Activated CD8-positive, alpha-beta memory T cell treated with anti-CD3 and anti-CD28 coated beads for 24 hours (primary cell): ENCODE measurements at regions not wholly inside any gene's neighbourhood (a gene's known extent, or its start where the extent isn't known, plus 50 kb on each side); places are given as distances from the start of the nearest gene placed in this dataset.
A peak's percentile ranks its signal among the peaks of the same experiment; 100 is the strongest.

ENCODE experiments used
- DNase-seq: peaks from one replicate; pipeline ENCODE4 v3.0.0-alpha.2; 2020

DNA sequence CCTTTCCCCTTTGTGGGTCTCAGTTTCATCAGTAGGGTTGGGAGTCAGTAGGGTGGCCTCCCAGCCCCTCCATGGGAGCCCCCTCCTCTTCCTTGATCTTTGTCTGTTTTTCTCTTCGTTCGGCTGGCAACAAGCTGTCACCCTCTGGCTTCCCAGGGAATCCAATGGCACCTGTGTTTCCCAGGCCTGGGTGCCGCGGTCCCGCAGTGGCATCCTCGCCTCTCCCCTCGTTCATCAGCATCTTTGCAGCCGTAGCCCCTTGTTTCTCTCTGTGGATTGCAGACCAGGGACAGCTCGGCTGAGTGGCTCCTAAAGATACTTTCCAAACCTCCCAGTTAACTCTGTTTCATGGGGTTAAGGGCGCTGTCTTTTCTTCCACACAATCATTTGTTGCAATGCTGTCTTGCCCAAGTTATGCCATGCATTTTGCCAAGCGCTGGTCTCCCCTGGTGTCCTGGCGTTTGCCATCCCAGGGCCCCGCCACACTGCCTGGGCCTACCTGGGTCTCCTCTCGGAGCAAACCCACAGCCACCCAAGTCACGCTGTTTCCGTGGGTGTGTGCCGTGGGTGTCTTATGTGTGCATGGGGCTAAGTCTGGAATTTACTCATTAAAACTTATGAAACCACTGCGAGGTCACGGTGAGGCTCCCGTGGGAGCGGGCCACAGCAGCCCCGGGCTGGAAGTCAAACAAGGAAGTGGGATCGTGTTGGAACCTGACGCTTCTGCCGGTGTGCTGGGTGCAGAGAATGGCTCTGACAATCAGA, 189.4 kb upstream of the SHH start:
- peak; percentile 50 for DNase-seq

DNA sequence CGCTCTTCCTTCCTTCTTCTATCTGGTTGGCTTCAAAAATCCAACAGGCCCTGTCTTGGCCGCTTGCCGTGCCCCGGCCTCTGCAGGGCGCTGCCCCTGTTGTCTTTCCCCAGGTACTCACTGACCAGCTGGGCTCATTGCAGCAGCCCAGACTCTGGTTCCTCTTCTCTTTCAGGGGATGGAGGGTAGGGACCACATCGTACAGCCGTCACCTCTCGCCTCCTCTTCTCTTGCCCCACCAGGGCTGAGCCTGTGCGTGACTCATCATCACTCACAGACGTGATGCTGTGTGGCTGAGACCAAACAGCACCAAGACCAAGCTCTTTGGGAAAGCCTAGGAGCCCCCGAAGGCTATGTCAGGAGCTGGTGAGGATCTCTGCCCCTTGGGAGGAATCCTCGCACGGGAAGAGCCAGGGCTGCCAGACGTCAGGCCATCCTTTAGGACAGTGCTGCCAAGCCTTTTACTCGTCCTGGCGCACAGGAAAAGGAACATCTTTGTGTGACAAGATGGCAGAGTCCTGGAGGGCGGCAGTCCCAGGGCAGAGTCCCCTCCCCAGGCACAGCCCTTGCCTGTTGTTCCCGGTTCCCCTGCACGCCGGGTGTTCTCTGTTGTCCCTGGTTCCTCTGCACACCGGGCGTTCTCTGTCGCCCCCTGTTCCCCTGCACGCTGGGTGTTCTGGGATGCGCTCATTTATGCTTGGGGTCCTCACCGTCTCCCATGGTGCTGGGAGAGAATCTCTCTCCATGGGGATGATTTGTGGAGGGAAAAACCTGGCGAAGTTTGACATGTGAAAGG, 188.5 kb upstream of the SHH start:
- peak; percentile 59 for DNase-seq

DNA sequence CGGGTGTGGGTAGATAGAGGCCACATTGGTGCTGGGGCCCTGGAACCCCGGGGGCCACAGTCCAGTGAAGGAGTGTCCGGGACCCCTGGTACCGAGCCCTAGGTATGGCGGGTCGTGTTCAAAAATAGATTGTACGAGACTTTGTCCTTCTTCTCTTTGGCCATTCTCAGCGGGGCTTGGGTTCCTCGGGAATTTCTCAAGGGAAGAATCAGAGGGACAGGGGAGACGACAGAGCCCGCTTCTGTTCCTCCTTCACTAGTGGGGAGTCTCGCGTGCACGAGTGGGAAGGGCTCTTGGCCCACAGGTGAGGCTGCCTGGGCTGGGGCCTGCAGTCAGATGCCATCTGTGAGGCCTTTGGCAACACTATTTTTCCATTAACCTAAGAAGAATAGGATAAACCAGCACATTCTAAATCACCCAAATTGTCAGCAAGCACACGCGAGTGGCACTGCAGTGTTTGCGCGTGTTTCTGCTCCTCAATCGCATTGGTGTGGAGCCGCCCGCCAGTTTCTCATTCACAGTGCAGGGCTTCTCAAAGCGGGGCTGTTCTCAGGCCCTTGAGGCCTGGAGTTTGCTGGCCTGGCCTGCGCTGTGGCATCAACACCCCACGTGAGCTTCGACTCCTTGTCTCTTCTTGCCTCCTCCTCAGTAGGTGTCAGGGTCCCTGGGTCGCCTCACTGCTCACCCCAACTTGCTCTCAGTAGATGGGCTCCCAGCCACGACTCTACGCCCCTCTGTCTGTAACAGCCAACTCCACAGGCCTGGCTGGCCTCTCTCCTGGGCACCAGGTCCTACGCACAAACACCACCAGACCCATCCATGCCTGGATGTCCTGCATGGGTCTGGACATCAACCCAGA, 187.6 kb upstream of the SHH start:
- peak; percentile 54 for DNase-seq

DNA sequence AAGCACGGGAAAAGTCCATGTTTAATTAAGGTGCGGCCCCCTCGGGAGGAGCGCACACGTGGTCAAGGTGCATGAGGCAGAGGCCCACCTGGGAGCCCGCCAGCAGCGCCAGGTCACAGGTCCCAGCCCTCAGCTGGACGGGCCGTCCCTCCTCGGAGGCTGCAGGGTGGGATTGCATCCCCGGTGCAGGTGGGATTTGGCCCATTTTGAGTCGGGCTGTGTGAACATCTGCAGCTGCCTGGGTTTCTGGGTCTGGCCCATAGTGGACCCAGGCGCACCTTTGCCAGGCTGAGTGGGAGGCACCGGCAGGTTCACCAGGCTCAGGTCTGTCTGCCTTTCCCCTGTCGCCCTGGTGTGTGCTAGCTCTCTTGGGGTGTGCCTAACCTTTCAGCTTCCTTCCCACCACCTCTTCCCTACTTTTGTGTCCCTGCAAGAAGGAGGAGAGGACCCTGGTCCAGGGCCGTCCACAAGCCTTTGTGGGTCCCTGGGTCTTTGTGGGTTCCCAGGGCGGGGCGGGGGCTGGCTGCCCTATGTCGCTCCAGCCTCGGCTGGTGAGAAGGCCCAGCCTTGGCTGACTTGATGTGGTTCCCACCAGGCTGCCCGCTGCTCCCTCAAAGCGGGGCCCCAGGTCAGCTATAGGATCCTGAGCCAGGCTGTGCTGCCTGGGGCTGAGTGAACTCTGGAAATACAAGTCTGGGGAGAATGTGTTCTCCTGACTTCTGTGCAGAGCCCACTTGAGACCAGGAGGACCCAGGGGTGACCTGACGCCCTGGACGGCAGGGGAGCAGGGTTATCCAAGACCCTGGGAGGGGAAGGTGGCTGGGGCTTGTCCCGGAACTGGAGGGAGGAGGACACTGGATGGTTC, 186.7 kb upstream of the SHH start:
- DNase-seq, result peak; percentile 57

DNA sequence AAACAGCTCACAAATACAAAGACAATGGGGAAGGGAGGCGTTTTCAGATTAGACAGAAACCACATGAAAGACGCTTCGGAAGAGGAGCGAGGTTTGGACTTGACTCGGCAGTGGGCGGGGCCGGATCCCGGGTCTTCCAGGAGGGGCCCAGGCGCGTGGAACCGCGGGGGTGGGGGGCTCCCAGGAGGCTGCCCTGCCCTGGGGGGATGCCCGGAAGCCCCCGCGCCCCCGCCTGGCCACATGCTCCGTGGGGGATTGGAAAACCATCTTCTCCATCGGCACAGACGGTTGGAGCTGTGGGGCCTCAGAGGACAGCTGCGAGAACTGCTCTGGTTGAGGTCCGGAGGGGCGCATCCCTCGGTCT, 186.0 kb upstream of the SHH start:
- peak; percentile 72 for DNase-seq

DNA sequence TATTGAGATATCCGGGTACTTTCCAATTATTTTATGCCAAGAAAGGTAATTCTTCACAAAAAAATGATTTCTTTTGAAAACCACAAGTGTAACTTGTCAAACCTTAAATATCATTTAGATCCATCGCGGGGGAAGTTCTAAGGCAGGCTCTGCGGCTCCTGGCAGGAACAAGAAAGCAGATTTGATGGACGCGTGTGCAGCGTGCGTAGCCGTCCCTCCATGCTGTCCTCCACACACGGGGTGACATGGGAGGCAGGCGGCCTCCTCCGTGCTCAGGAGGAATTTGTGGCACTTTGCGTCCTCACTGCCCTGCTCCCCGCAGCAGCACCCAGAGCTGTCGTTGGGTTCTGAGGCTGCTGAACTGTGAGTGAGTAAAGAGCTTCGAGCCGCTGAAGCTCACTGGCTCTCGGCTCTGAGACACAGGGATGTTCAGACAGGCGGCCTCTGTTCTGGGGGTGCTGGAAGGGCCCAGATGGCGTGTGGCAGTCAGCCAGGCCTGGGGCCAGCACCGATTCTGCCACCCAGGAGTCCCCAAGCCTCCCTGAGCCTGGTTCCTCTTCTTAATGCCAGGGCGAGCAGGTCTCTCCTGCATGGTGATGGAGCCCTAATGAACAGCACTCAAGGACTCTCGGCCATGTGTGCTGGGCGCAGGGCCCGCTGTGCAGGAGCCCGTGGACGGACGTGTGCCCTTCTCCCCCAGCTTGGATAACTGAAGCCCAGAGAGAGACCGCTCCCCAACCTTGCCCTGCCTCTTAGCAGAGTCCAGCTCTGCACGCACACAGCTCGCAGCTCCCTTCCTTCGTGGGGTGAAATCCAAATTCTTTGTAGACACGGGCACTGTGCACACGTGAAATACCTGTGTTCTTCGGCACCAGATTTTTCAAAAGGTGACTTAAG, 185.4 kb upstream of the SHH start:
- DNase-seq, result peak; percentile 64

DNA sequence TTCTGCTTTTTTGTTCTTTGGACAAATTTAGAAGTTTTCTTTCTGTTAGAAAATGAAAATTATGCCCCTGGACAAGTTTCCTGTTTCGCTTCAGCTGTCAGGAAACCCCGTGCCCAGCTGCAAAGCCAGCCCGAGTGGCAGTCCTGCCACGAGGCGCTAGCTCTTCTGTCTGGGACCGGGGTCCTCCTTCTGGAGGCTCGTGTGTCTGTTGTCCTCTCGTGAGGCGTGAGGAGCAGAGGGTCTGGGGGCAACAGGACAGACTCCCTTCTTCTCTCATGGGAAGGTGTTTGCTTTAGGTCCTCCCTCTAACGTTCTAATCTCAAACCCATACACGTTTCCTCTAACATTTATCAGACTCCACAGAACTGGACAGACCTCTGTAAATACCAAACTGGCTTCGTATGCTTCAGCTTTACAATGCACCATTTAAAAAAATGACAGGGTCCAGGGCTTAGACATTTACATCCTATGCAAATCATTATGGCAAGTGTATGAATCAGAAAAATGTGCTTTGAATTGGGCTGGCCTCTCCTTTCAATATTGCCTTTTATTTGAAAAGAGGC, 184.5 kb upstream of the SHH start:
- peak; percentile 45 for DNase-seq

DNA sequence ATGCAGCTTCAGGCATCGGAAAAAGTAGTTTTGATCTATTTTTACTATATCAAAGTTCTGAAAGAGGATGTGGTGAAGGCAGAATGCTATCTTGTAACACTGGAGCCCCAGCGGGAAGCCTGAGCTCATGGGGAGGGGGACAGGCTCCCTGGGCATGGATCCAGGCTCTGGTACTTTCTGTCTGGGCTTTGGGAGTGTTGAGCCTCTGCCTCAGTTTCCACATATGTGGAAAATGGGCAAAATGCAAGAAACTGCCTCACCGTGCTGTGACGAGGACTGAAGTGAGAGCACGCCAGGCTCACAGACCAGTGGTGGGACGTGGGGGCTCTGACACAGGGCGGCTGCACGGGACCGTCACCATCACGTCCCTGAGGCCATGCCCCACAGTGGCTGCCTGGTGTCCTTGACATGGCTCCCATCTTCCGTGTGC, 182.9 kb upstream of the SHH start:
- peak; percentile 58 for DNase-seq

DNA sequence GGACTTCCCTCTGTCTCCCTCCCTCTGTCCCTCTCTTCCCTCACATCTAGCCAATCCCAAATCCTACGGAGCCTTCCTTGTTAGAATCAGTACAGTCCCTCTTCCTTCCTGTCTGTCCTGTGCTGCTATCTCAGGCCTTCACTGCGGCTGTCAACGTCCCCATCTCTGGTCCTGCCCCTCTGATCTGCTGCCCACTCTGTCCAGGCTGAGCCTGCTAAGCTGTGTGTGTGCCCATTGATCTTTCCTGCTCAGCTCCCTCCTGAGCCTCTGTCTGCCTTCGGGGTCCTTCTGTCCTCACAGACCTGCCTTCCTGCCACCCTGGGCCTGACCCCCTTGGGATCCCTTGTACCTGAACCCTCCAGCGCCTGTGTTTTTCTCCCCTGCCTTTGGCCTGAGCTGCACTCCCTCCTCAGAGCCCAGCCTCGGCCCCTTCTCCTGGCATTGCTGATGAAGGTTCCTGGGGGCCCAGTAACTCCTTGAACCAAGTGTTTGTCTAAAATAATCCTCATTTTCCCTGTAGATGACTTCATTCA, 182.1 kb upstream of the SHH start:
- peak; percentile 54 for DNase-seq

DNA sequence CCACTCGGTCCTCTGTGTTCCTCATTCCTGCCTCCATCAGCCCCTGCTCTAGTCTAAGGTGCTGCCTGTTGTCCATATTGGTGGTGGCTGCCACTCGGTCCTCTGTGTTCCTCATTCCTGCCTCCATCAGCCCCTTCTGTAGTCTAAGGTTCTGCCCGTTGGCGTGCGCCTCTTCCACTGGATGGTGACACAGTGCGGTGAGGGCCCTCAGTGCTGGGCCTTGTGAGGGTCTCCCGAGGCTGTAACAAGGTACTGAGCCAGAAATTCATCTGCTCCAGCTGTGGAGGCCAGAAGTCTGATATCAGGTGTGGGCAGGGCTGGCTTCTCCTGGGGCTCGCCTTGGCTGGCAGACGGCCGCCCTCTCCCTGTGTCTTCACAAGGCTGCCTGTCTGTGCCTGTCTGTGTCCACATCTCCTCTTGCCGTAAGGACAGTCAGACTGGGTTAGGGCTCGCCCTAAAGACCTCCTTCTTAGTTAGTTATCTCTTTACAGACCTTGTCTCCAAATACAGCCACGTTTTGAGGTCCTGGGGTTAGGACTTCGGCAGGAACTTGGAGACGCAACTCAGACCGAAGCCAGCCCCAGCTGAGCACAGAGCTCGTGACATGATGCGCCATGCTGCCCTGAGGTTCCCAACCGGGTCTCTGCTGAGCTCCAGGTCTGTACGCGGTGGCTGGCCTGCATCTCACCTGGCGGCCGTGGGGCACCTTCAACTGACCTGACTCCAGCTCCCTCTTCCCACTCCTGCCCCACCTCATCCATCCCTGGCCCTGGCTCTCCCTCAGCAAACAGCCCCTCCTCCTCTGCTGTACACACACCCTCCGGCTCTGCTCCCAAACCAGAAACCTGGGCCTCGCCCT, 181.4 kb upstream of the SHH start:
- DNase-seq, result peak; percentile 54

DNA sequence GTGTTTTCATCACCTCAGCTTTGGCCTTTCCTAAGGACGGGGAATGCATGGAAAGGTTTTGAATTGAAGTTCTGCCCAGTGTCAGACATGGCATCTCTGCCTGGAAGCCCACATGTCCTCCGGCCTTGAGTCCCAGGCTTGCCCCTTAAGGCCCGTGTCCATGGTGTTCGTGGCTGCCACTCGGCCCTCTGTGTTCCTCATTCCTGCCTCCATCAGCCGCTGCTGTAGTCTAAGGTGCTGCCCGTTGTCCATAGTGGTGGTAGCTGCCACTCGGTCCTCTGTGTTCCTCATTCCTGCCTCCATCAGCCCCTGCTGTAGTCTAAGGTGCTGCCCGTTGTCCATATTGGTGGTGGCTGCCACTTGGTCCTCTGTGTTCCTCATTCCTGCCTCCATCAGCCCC, 180.7 kb upstream of the SHH start:
- no peak for DNase-seq

DNA sequence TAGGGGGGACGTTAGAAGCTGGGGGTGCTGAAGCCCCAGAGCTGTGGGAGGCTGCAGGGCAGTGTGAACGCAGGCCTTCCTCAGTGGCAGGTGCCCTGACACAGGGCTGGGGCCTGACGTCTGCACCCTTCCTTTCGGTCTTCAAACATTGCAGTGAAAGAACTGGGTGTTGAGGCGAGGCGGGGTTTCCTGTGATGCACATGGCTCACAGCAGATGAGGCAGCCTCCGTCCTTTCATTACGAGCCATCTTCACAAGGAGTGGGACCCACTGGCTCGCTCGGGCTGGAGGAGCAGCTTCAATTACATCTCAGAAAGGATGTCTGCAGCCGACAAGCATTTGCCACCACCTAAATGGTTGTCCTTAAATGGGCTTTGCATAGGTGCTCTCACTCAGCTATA, 180.3 kb upstream of the SHH start:
- peak; percentile 58 for DNase-seq

DNA sequence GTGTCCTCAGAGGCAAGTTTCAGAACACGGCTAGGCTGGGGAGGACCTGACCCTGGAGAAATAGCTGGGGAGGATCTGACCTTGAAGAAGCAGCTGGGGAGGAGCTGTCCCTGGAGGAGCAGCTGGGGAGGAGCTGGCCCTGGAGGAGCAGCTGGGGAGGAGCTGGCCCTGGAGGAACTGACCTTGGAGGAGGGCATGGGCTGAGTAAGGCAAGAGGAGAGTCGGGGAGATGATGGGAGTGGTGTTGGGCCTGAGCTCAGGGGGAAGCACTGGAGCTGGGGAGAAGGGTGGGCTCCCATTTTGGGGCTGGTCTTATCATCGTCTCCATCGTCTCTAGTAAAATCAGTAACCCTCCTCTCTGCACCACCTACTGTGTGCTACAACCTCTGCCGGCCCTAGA, 179.8 kb upstream of the SHH start:
- no peak for DNase-seq

DNA sequence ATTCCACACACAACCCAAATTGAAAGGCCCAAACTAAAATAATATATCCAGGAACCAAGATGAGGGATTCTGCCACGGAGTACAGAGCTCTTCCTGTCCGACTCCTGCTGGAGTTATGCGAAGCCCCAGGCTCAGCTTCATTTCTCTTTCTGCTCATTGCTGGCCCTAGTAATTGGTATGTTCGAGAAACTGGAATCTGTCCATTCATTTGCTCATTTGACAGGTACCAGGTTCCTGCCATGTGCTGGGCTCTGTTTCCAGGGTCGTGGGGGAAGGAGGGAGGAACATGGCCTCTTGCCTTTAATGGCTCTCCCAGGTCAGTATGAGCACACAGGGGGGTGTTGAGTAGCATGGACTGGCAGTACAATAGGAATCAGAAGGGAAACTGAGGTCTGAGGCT, 179.2 kb upstream of the SHH start:
- DNase-seq, result peak; percentile 53

DNA sequence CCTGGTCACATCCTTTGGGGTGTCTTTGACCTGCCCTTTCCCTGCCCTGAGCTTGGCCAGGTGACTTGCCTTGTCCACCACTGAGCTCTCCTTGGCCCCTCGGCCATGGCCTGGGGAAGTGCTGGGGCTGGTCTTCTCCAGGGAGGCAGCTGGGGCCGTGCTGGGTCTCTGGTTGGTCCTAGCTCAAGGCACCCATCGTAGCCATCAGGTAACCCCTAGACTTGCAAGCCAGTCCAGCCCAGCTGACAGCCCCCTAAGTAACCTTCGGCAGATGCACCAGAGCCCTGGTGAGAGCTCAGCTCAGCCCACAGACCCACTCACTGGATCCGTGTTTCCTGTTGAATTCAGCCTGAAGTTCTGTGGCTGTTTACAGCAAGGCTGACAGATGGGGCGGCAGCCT, 176.2 kb upstream of the SHH start:
- no peak for DNase-seq

DNA sequence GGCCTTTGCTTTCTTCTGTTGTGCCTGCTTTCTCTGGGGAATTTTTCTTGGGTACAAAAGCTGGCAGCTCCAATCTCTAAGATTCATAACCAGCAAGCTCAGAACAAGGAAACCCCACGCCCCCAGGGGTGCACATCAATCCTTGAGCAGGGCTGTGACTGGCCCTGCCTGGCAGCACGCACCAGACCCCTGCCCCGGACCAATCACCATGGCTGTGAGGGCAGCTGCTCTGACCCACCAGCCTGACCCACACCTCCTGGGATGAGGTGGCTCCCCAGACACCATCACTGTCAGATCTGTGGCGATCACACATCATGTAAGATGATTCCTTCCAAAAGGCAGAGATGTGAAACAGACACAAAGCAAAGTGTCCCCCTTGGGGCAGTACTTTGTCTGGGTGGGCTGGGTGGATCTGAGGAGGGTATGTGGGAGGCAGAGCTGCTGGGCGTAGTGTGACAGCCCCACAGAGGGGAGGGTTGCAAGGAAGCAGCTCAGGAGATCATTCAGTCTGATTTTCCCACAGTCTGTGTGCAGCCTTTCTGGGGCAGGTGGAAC, 175.5 kb upstream of the SHH start:
- DNase-seq, result no peak

DNA sequence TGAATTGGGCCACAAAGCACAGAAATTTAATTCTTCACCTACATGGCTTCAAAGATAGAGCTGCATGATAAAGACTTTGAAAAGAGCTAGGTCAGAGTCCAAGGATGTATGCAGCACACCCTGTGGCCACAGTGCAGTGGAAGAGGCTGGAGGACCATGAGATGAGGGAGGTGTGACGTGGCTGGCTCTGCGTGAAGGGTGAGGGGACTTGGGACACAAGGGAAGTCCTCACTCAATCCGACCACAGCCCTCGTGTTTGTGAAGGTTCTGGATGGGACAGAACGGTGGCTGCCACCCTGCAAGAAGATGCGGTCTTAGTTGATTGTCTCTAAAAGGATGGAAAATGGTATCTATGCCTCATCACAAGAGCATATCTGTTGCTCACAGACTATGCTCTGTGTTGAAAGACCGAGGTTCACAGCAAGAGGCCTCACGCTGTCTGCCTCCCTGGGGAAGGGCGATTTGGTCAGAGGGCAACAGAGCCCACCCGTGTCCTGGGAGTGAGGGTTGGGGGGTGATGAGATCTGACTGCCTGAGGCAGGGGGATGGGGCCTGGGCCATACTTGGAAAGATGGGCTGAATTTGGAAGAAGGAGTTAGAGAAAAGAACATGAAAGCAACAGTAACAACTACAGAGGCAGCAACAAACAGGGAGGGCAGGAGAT, 174.4 kb upstream of the SHH start:
- DNase-seq, result peak; percentile 32

DNA sequence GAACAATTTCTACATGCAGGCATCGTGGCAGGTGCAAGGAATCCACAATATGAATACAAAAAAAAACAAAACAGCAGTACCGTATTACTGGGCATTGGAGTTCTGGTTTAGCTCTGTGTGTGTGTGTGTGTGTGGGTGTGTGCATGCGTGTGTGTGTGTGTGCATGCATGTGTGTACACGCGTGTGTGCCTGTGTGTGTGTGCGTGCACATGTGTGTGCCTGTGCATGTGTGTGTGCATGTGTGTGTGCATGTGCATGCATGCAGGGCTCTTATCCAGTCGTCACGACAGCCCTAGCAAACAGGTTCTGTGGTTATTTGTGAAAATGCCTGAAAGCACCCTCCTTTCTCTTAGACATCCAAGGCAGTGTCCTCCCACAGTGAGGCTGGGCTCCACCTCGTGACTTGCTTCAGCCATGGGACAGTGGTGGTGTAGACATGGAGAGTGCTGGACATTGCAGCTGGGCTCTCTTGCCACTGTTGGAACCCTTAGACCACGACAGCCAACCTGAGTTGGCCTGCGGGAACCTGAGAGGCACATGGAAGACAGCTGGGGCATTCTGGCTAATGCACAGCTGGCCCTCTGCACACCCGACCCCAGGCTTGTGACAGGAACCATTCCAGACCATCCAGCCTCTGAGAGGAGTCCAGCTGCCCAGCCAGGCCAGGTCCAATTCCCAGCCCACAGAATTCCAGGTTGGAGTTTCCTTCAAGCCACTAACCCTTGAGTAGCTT, 173.4 kb upstream of the SHH start:
- DNase-seq, result peak; percentile 28
